Hepatocyte (in vitro differentiated cells): ENCODE measurements at regions not wholly inside any gene's neighbourhood (a gene's known extent, or its start where the extent isn't known, plus 50 kb on each side); places are given as distances from the start of the nearest gene placed in this dataset.

Source experiments
- CTCF ChIP-seq: fragments of 200-600 bp; sonication (generic); IDR thresholded peaks from 2 replicates; pipeline ENCODE4 v1.5.1; 2016; ENCODE audit warnings: antibody characterized with exemption, mild to moderate bottlenecking; ENCODE audit not compliant: poor library complexity
- EZH2 ChIP-seq: fragments of 200-600 bp; sonication (generic); IDR thresholded peaks from 2 replicates; pipeline ENCODE4 v1.6.1; 2016; ENCODE audit warnings: antibody characterized with exemption, mild to moderate bottlenecking, borderline replicate concordance
- EZH2phosphoT487 ChIP-seq: fragments of 200-600 bp; sonication (generic); IDR thresholded peaks from one replicate; pipeline ENCODE4 v1.6.1; 2018; ENCODE audit warnings: antibody characterized with exemption, mild to moderate bottlenecking, low read depth, moderate library complexity; ENCODE audit not compliant: unreplicated experiment, severe bottlenecking

- TF ChIP-seq CTCF (no peak), EZH2 (no peak), EZH2phosphoT487 (no peak)
Measured at GRCh38 chr7:37577901-37578300, 105.7 kb upstream of the GPR141 start.
